Osteoblast (primary cell): ENCODE measurements at regions not wholly inside any gene's neighbourhood (a gene's known extent, or its start where the extent isn't known, plus 50 kb on each side); places are given as distances from the start of the nearest gene placed in this dataset.

ENCODE experiments used
- DNase-seq: peaks from one replicate; pipeline ENCODE4 v3.0.0; 2011; ENCODE audit warnings: low spot score, mixed read lengths; ENCODE audit not compliant: insufficient read length; ENCODE audit errors: missing footprints
- H2AFZ ChIP-seq: 2 replicates; pipeline ENCODE4 v1.6.0; 2011; ENCODE audit warnings: mild to moderate bottlenecking, low read length
- H3K27ac ChIP-seq: 2 replicates; pipeline ENCODE4 v1.5.1; 2011; ENCODE audit warnings: mild to moderate bottlenecking, low read depth, low read length, moderate library complexity
- H3K27me3 ChIP-seq: 2 replicates; pipeline ENCODE4 v1.6.0; 2012; ENCODE audit warnings: mild to moderate bottlenecking, control low read depth, inconsistent platforms, low read length, moderate library complexity; ENCODE audit not compliant: insufficient read depth
- H3K36me3 ChIP-seq: 2 replicates; pipeline ENCODE4 v1.5.1; 2011; ENCODE audit warnings: mild to moderate bottlenecking, low read length, control low read depth, moderate library complexity; ENCODE audit not compliant: insufficient read depth
- H3K4me1 ChIP-seq: 2 replicates; pipeline ENCODE4 v1.5.1; 2011; ENCODE audit warnings: mild to moderate bottlenecking, low read length, control low read depth, moderate library complexity; ENCODE audit not compliant: insufficient read depth
- H3K4me2 ChIP-seq: 2 replicates; pipeline ENCODE4 v1.6.0; 2011; ENCODE audit warnings: mild to moderate bottlenecking, low read length; ENCODE audit not compliant: insufficient read depth
- H3K4me3 ChIP-seq: fragments of 200-600 bp; sonication (generic); 3 replicates; pipeline ENCODE4 v1.5.1; 2012; ENCODE audit warnings: mild to moderate bottlenecking, low read length, inconsistent platforms; ENCODE audit not compliant: insufficient read depth
- H3K79me2 ChIP-seq: 2 replicates; pipeline ENCODE4 v1.6.0; 2012; ENCODE audit warnings: mild to moderate bottlenecking, low read length, control low read depth, inconsistent platforms; ENCODE audit not compliant: insufficient read depth
- H3K9me3 ChIP-seq: 2 replicates; pipeline ENCODE4 v1.5.1; 2011; ENCODE audit warnings: low read depth, low read length, control low read depth
- H4K20me1 ChIP-seq: 2 replicates; pipeline ENCODE4 v1.6.0; 2012; ENCODE audit warnings: mild to moderate bottlenecking, low read length, control low read depth; ENCODE audit not compliant: insufficient read depth
- CTCF ChIP-seq: IDR thresholded peaks from 2 replicates; pipeline ENCODE4 v1.5.1; 2011; ENCODE audit warnings: mild to moderate bottlenecking, low read depth, low read length, moderate library complexity; ENCODE audit errors: extremely low read depth

- Histone ChIP-seq H3K4me2 (no peak overlapping the region), H3K9me3 (no peaks in the 10 kb centered on the region), H4K20me1 (no peaks in the 10 kb centered on the region), H3K27me3 (no peaks in the 10 kb centered on the region), H3K79me2 (no peaks in the 10 kb centered on the region), H3K36me3 (no peaks in the 10 kb centered on the region), H3K4me1 (no peaks in the 10 kb centered on the region), H3K27ac (no peak overlapping the region), H2AFZ (no peak overlapping the region), H3K4me3 (no peak overlapping the region)
- TF ChIP-seq CTCF = no peak
- DNase-seq = no peak
Observed at GRCh38 chr12:67558775-67559174, 89.8 kb upstream of the DYRK2 start.

- TF ChIP-seq CTCF = no peak
- Histone ChIP-seq H3K9me3 (no peaks in the 10 kb centered on the region), H3K4me2 (no peak overlapping the region), H3K27ac (no peak overlapping the region), H2AFZ (no peak overlapping the region), H4K20me1 (no peaks in the 10 kb centered on the region), H3K4me1 (no peaks in the 10 kb centered on the region), H3K79me2 (no peaks in the 10 kb centered on the region), H3K27me3 (no peaks in the 10 kb centered on the region), H3K4me3 (no peak overlapping the region), H3K36me3 (no peaks in the 10 kb centered on the region)
- no peak for DNase-seq
Observed at GRCh38 chr12:67559751-67560150, 88.8 kb upstream of the DYRK2 start.

GRCh38 chr12:67562513-67563287 is 85.8 kb upstream of the DYRK2 start:
- no peaks in the 10 kb centered on the region for H3K79me2 ChIP-seq
- H3K27ac ChIP-seq = no peak overlapping the region
- H3K4me1 ChIP-seq = no peaks in the 10 kb centered on the region
- no peak overlapping the region for H2AFZ ChIP-seq
- no peak overlapping the region for H3K4me3 ChIP-seq
- no peaks in the 10 kb centered on the region for H3K27me3 ChIP-seq
- H4K20me1 ChIP-seq = no peaks in the 10 kb centered on the region
- peaks cover 3% of the 10 kb centered on the region for H3K9me3 ChIP-seq
- no peak for DNase-seq
- no peak overlapping the region for H3K4me2 ChIP-seq
- TF ChIP-seq CTCF = no peak
- H3K36me3 ChIP-seq = no peaks in the 10 kb centered on the region

- no peak for DNase-seq
- Histone ChIP-seq H3K4me2 (no peak overlapping the region), H2AFZ (no peak overlapping the region), H3K4me3 (no peak overlapping the region), H3K4me1 (no peaks in the 10 kb centered on the region), H3K36me3 (no peaks in the 10 kb centered on the region), H3K27me3 (no peaks in the 10 kb centered on the region), H3K9me3 (peaks cover 3% of the 10 kb centered on the region), H4K20me1 (no peaks in the 10 kb centered on the region), H3K27ac (no peak overlapping the region), H3K79me2 (no peaks in the 10 kb centered on the region)
- no peak for TF ChIP-seq CTCF
Observed at GRCh38 chr12:67568055-67568454, 80.5 kb upstream of the DYRK2 start.
